ENCODE measurements at regions not wholly inside any gene's neighbourhood (a gene's known extent, or its start where the extent isn't known, plus 50 kb on each side); places are given as distances from the start of the nearest gene placed in this dataset.
"Not testable (repeated sequence)": the region's sequence is repeated elsewhere in the genome, so short reads cannot be mapped to it uniquely, and the experiment has no call there.

DNA sequence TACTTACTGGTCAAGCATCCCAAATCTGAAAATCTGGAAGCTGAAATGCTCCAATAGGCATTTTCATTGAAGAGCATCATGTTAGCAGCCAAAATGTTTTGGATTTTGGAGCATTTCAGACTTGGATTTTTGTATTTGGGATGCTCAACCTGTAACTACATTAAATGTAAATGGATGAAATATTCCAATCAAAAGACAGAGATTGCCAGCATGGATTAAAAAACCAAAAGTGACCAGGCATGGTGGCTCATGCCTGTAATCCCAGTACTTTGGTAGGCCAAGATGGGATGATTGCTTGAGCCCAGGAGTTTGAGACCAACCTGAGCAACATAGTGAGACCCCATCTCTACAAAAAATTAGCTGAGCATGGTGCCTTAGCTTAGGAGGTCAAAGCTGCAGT lies 110.3 kb downstream of the URB2 start:
- H3K27me3 Mint-ChIP-seq (ENCODE audit: unreplicated experiment), result peaks cover 44% of the 10 kb centered on the region
- H3K4me3 Mint-ChIP-seq (ENCODE audit: unreplicated experiment), result no peak overlapping the region
- no peak overlapping the region for H3K27ac Mint-ChIP-seq (ENCODE audit: unreplicated experiment)
- H3K9me3 Mint-ChIP-seq (ENCODE audit: unreplicated experiment), result peaks cover 22% of the 10 kb centered on the region
- TF ChIP-seq, protein P1, sequence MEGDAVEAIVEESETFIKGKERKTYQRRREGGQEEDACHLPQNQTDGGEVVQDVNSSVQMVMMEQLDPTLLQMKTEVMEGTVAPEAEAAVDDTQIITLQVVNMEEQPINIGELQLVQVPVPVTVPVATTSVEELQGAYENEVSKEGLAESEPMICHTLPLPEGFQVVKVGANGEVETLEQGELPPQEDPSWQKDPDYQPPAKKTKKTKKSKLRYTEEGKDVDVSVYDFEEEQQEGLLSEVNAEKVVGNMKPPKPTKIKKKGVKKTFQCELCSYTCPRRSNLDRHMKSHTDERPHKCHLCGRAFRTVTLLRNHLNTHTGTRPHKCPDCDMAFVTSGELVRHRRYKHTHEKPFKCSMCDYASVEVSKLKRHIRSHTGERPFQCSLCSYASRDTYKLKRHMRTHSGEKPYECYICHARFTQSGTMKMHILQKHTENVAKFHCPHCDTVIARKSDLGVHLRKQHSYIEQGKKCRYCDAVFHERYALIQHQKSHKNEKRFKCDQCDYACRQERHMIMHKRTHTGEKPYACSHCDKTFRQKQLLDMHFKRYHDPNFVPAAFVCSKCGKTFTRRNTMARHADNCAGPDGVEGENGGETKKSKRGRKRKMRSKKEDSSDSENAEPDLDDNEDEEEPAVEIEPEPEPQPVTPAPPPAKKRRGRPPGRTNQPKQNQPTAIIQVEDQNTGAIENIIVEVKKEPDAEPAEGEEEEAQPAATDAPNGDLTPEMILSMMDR (IDR thresholded peaks at IDR 0.05), result no peak
- DNase-seq (ENCODE audit: extremely low spot score, unreplicated experiment), result no peak
- no peaks in the 10 kb centered on the region for H3K4me1 Mint-ChIP-seq (ENCODE audit: unreplicated experiment)
- H3K36me3 Mint-ChIP-seq (ENCODE audit: unreplicated experiment), result peaks cover 3% of the 10 kb centered on the region

DNA sequence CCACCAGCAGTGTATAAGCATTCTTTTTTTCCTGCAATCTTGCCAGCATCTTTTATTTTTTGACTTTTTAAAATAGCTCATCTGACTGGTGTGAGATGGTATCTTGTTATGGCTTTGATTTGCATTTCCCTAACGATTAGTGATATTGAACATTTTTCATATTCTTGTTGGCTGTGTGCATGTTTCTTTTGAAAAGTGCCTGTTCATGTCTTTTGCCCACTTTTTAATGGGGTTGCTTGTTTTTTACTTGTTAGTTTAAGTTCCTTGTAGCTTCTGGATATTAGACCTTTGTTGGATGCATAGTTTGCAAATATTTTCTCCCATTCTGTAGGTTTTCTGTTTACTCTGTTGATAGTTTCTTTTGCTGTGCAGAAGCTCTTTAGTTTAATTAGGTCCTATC lies 116.6 kb downstream of the URB2 start:
- H3K4me1 Mint-ChIP-seq (ENCODE audit: unreplicated experiment); DNase-seq (ENCODE audit: extremely low spot score, unreplicated experiment); H3K36me3 Mint-ChIP-seq (ENCODE audit: unreplicated experiment); H3K4me3 Mint-ChIP-seq (ENCODE audit: unreplicated experiment); H3K27ac Mint-ChIP-seq (ENCODE audit: unreplicated experiment): not testable (repeated sequence)
- Mint-ChIP-seq H3K9me3 (ENCODE audit: unreplicated experiment) (peaks cover 24% of the 10 kb centered on the region), H3K27me3 (ENCODE audit: unreplicated experiment) (peaks cover 62% of the 10 kb centered on the region)

DNA sequence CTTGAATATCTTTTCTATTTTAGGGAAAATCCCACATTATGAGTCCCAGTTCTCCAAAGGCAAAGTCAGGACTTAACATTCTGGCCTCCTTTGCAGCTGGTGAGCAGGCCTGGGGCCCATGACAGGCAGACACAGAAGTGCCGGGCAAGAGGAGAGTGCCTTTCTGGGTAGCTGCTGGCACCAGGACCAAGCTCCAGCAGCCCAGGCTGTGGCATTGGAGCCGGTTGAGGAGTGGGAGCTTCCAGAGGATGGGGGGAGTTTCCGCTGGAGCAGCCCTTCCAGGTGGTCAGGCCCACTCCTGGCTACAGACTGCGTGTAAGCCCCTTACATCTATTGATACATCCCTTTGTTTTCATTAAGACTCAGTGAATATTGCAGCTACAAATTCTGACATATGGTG lies 123.9 kb downstream of the URB2 start:
- H3K4me3 Mint-ChIP-seq (ENCODE audit: unreplicated experiment), result no peak overlapping the region

DNA sequence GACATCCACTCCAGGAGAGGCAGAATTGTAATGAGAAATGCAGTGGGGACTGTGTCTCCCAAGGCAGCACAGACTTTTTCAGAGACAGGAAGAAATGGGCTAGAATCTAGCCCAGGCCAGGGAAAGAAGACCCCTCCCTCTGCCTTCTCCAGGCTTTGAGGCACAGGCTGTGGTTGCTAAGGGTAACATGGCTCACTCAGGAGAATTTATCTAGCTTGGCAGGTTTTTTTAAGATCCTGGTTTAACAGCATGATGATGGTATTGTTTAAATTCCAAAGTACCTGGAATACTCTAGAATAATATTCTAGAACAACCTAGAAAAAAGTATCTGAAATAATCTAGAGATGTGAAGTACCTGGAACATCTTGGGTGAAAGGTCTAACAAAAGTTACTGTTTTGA lies 125.6 kb downstream of the URB2 start:
- Mint-ChIP-seq H3K9me3 (ENCODE audit: unreplicated experiment) (no peaks in the 10 kb centered on the region), H3K27ac (ENCODE audit: unreplicated experiment) (no peak overlapping the region), H3K4me1 (ENCODE audit: unreplicated experiment) (peaks cover 3% of the 10 kb centered on the region)

More for the DNA sequence above, 123.9 kb downstream of the URB2 start:
- Mint-ChIP-seq H3K9me3 (ENCODE audit: unreplicated experiment) (peaks cover 4% of the 10 kb centered on the region), H3K4me1 (ENCODE audit: unreplicated experiment) (no peaks in the 10 kb centered on the region), H3K36me3 (ENCODE audit: unreplicated experiment) (no peaks in the 10 kb centered on the region), H3K27ac (ENCODE audit: unreplicated experiment) (no peak overlapping the region), H3K27me3 (ENCODE audit: unreplicated experiment) (peaks cover 20% of the 10 kb centered on the region)
- no peak for DNase-seq (ENCODE audit: extremely low spot score, unreplicated experiment)
- TF ChIP-seq, protein P1 (IDR thresholded peaks at IDR 0.05), result no peak

DNA sequence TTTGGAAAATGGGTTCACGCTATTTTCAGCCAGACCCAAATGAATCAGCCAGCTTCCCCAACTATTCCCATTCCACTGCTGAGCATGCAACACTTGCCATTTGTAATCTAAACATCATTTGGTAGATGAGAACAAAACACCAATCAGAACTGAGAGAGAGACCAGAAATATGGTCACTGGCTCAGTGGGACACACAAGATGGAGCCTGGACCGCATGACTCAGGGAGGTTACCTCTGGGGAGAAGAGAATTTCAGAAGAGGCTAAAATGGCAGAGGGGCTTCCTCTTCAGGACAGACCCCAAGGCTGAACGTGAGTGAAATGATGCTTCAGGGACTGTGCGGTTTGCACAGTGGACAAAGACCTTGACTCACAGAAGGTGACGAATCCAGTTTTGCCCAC lies 126.6 kb downstream of the URB2 start:
- Mint-ChIP-seq H3K9me3 (ENCODE audit: unreplicated experiment) (peaks cover 6% of the 10 kb centered on the region), H3K36me3 (ENCODE audit: unreplicated experiment) (no peaks in the 10 kb centered on the region), H3K27ac (ENCODE audit: unreplicated experiment) (no peak overlapping the region), H3K27me3 (ENCODE audit: unreplicated experiment) (peaks cover 7% of the 10 kb centered on the region), H3K4me3 (ENCODE audit: unreplicated experiment) (no peak overlapping the region), H3K4me1 (ENCODE audit: unreplicated experiment) (peaks cover 3% of the 10 kb centered on the region)
- TF ChIP-seq, protein P1 (IDR thresholded peaks at IDR 0.05), result no peak
- DNase-seq (ENCODE audit: extremely low spot score, unreplicated experiment), result no peak

More for the DNA sequence above, 125.6 kb downstream of the URB2 start:
- no peaks in the 10 kb centered on the region for H3K36me3 Mint-ChIP-seq (ENCODE audit: unreplicated experiment)
- TF ChIP-seq, protein P1 (IDR thresholded peaks at IDR 0.05), result no peak
- H3K27me3 Mint-ChIP-seq (ENCODE audit: unreplicated experiment), result peaks cover 10% of the 10 kb centered on the region
- H3K4me3 Mint-ChIP-seq (ENCODE audit: unreplicated experiment), result no peak overlapping the region
- no peak for DNase-seq (ENCODE audit: extremely low spot score, unreplicated experiment)
